HG03521 (cell line): ENCODE measurements at regions not wholly inside any gene's neighbourhood (a gene's known extent, or its start where the extent isn't known, plus 50 kb on each side); places are given as distances from the start of the nearest gene placed in this dataset.

ENCODE experiments used
- ATAC-seq: cut with Tn5 transposase; IDR thresholded peaks from one replicate; pipeline ENCODE4 v1.9.1; 2021; ENCODE audit warnings: mild to moderate bottlenecking, moderate library complexity; ENCODE audit not compliant: unreplicated experiment

- ATAC-seq, result no peak
Measured at GRCh38 chr16:64317601-64318000, 804.3 kb downstream of the CDH11 start.

GRCh38 chr16:64313726-64314125 lies 808.1 kb downstream of the CDH11 start:
- no peak for ATAC-seq

GRCh38 chr16:64312980-64313379 lies 808.9 kb downstream of the CDH11 start:
- ATAC-seq, result no peak

GRCh38 chr16:64312292-64312691 lies 809.6 kb downstream of the CDH11 start:
- no peak for ATAC-seq

- ATAC-seq, result no peak
Measured at GRCh38 chr16:64311241-64311640, 810.6 kb downstream of the CDH11 start.

GRCh38 chr16:64309398-64310110 lies 812.3 kb downstream of the CDH11 start:
- no peak for ATAC-seq

- ATAC-seq, result no peak
Measured at GRCh38 chr16:64308721-64309120, 813.1 kb downstream of the CDH11 start.

- ATAC-seq, result no peak
Measured at GRCh38 chr16:64307431-64307830, 814.4 kb downstream of the CDH11 start.

- ATAC-seq, result no peak
Measured at GRCh38 chr16:64305663-64306062, 816.2 kb downstream of the CDH11 start.

GRCh38 chr16:64304951-64305350 lies 816.9 kb downstream of the CDH11 start:
- no peak for ATAC-seq

- no peak for ATAC-seq
Measured at GRCh38 chr16:64304396-64304795, 817.5 kb downstream of the CDH11 start.

- ATAC-seq, result no peak
Measured at GRCh38 chr16:64297863-64298600, 823.8 kb downstream of the CDH11 start.

- ATAC-seq, result no peak
Measured at GRCh38 chr16:64295466-64295865, 826.4 kb downstream of the CDH11 start.

GRCh38 chr16:64292953-64293352 lies 828.9 kb downstream of the CDH11 start:
- ATAC-seq, result no peak

- no peak for ATAC-seq
Measured at GRCh38 chr16:64292161-64292560, 829.7 kb downstream of the CDH11 start.

GRCh38 chr16:64290461-64290860 lies 831.4 kb downstream of the CDH11 start:
- no peak for ATAC-seq

GRCh38 chr16:64287655-64288528 lies 834.0 kb downstream of the CDH11 start:
- no peak for ATAC-seq

GRCh38 chr16:64282181-64282580 lies 839.7 kb downstream of the CDH11 start:
- ATAC-seq, result no peak

GRCh38 chr16:64280317-64280716 lies 841.5 kb downstream of the CDH11 start:
- no peak for ATAC-seq

GRCh38 chr16:64278196-64278595 lies 843.7 kb downstream of the CDH11 start:
- no peak for ATAC-seq

GRCh38 chr16:64276646-64277045 lies 845.2 kb downstream of the CDH11 start:
- ATAC-seq, result no peak
